ENCODE measurements at regions not wholly inside any gene's neighbourhood (a gene's known extent, or its start where the extent isn't known, plus 50 kb on each side); places are given as distances from the start of the nearest gene placed in this dataset.
"Not testable (repeated sequence)": the region's sequence is repeated elsewhere in the genome, so short reads cannot be mapped to it uniquely, and the experiment has no call there.

DNA sequence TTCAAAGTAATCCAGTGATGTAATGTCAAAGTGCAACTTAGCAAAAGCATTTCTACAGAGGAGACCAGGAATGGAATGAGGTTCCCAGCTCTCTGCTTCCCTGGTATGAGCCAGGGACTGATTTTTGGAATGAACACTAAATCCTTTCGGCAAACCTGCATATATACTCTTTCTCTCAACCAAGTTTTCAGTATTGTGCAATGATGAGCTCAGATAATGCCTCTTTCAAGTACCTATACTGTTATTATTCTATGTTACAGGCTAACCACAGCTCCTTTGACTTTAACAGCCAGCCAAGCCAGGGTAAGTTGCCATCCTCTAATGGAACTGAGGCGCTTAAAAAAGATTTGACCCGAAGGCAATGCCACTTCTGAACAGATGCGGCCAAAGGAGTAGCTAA, 104.9 kb upstream of the FSCB start:
- no peak for DNase-seq

GRCh38 chr14:44609876-44610510, 102.9 kb upstream of the FSCB start:
- no peak for DNase-seq

GRCh38 chr14:44609201-44609600, 102.1 kb upstream of the FSCB start:
- DNase-seq = no peak

DNA sequence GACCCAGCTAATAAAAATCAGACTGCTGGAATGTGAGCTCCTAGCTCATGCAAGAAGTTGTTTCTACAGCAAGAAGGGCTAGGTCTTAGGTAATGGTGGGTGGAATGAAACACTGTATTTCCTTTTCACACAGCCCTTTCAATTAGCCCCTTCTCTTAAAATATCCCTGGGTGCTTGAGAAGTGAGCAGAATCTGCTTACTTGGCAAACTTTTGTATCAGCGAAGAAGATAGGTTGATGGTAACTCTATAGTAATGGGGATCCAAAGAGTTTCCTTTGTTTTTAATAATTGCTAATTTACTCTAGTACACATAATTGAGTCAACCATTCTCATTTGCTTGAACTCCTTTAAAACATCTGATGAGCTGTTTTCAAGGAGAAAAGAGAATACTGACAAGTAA, 100.6 kb upstream of the FSCB start:
- DNase-seq = no peak

DNA sequence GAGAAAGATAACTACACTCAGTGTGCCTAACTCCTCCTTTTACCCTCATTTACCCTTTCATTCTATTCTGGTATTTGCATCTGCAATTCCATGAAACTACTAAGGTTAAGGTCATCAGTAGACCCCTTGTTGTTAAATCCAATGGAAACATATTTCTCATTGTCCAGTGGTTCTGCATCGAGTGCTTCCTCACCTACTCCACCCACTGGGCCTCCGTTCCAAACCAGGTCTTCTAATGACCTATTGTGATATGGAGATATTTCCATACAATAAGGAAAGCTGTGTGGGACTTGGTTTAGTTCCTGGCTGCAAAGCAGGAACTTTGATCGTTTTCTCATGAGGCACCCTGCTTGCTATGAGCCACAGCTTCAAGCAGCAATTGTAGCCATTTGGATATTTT, 99.5 kb upstream of the FSCB start:
- DNase-seq = no peak

GRCh38 chr14:44601266-44601665, 94.2 kb upstream of the FSCB start:
- not testable (repeated sequence) for DNase-seq

DNA sequence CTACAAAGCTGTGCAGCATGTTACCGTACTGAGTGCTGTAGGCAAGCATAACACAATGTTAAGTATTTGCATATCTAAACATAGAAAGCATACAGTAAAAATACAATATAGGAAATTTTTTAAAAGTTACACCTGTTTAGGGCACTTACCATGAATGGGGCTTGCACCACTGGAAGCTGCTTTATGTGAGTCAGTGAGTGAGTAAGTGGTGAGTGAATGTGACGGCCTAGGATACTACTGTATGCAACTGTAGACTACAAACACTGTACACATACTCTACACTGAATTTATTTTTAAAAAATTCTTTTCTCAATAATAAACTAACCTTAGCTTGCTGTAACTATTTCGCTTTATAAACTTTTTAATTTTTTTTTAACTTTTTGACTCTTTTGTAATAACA, 82.1 kb upstream of the FSCB start:
- no peak for DNase-seq

GRCh38 chr14:44586910-44587309, 79.8 kb upstream of the FSCB start:
- DNase-seq = no peak

GRCh38 chr14:44576356-44576755, 69.3 kb upstream of the FSCB start:
- no peak for DNase-seq

- no peak for DNase-seq
Observed at GRCh38 chr14:44567997-44568396, 60.9 kb upstream of the FSCB start.

- no peak for DNase-seq
Observed at GRCh38 chr14:44565968-44566367, 58.9 kb upstream of the FSCB start.

DNA sequence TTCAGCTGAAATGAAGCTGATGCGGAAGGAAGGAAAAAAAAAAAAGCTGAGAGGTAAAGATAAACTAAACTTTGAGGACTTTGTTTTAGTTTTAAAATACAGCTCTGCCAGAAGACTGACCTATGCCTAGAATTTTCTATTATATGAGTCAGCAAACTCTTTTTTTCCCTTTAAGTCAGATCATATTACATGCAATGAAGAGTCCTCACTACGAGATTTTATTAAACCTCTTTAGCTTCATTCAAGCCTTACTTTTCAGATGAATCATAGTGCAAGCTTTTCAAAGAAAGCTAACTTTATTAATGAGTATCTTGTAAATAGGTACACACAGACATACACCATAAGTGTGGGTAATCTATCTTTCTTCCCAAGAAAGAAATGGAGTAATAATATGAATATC, 57.8 kb upstream of the FSCB start:
- no peak for DNase-seq
